Endodermal cell (in vitro differentiated cells): ENCODE measurements at regions not wholly inside any gene's neighbourhood (a gene's known extent, or its start where the extent isn't known, plus 50 kb on each side); places are given as distances from the start of the nearest gene placed in this dataset.
A peak's percentile ranks its signal among the peaks of the same experiment; 100 is the strongest.

Source experiments
- DNase-seq: peaks from one replicate; pipeline ENCODE4 v3.0.0-alpha.2; 2017
- H3K27ac ChIP-seq: 2 replicates; pipeline ENCODE4 v1.5.1; 2013; ENCODE audit warnings: mild to moderate bottlenecking, low read depth, low read length, moderate library complexity
- H3K27me3 ChIP-seq: 2 replicates; pipeline ENCODE4 v1.6.1; 2013; ENCODE audit warnings: mild to moderate bottlenecking, low read length, moderate library complexity; ENCODE audit not compliant: insufficient read depth, control insufficient read depth, poor library complexity, severe bottlenecking
- H3K36me3 ChIP-seq: 2 replicates; pipeline ENCODE4 v1.7.0; 2013; ENCODE audit warnings: mild to moderate bottlenecking, low read length, moderate library complexity; ENCODE audit not compliant: control insufficient read depth, insufficient read depth
- H3K4me1 ChIP-seq: one replicate; pipeline ENCODE4 v1.7.0; 2013; ENCODE audit warnings: low read length; ENCODE audit not compliant: control insufficient read depth, insufficient read depth
- H3K4me3 ChIP-seq: 2 replicates; pipeline ENCODE4 v1.5.1; 2013; ENCODE audit warnings: mild to moderate bottlenecking, low read length, moderate library complexity
- H3K9ac ChIP-seq: 2 replicates; pipeline ENCODE4 v1.6.1; 2013; ENCODE audit warnings: mild to moderate bottlenecking, low read length, moderate library complexity; ENCODE audit not compliant: poor library complexity, severe bottlenecking; ENCODE audit errors: extremely low read depth
- H3K9me3 ChIP-seq: 2 replicates; pipeline ENCODE4 v1.6.1; 2013; ENCODE audit warnings: mild to moderate bottlenecking, low read length, moderate library complexity; ENCODE audit not compliant: control insufficient read depth
- H3K27ac Mint-ChIP-seq: 2 replicates; pipeline ENCODE4 v1.8.0; 2020; ENCODE audit warnings: mixed read lengths
- H3K27me3 Mint-ChIP-seq: 2 replicates; pipeline ENCODE4 v1.8.0; 2021; ENCODE audit warnings: mild to moderate bottlenecking, mixed read lengths; ENCODE audit not compliant: insufficient read depth
- H3K36me3 Mint-ChIP-seq: 2 replicates; pipeline ENCODE4 v1.8.0; 2020; ENCODE audit warnings: low read depth, mixed read lengths
- H3K4me1 Mint-ChIP-seq: 2 replicates; pipeline ENCODE4 v1.8.0; 2020; ENCODE audit warnings: mixed read lengths
- H3K4me3 Mint-ChIP-seq: 2 replicates; pipeline ENCODE4 v1.8.0; 2020; ENCODE audit warnings: mild to moderate bottlenecking, moderate library complexity, mixed read lengths
- H3K9me3 Mint-ChIP-seq: 2 replicates; pipeline ENCODE4 v1.8.0; 2020; ENCODE audit warnings: mild to moderate bottlenecking, mixed read lengths
- CTCF ChIP-seq: fragments of 200-600 bp; sonication (generic); conservative IDR thresholded peaks from 2 replicates; pipeline ENCODE4 v1.5.0; 2021; ENCODE audit warnings: antibody characterized with exemption, mild to moderate bottlenecking
- WGBS, 2 experiments: methylation state at CpG; one replicate each; pipeline versions ENCODE4 v1.1.5 to v1.1.7; 2013; ENCODE audit warnings: missing lambda C conversion rate in 2 of 2, mixed read lengths in 1 of 2; ENCODE audit not compliant: insufficient coverage in 1 of 2, insufficient read length in 1 of 2; 5-methylcytosine and 5-hydroxymethylcytosine counted together

GRCh38 chr14:100011628-100012325 is 53.4 kb upstream of the EVL start:
- peaks cover 18% of the 10 kb centered on the region for H3K4me1 Mint-ChIP-seq
- H3K27me3 ChIP-seq, result no peaks in the 10 kb centered on the region
- no peaks in the 10 kb centered on the region for H3K27me3 Mint-ChIP-seq
- no peaks in the 10 kb centered on the region for H3K36me3 ChIP-seq
- H3K4me1 ChIP-seq, result peaks cover 11% of the 10 kb centered on the region
- 81 to 94% methylated on average over 2 to 3 of the region's 3 CpGs for WGBS, 2 experiments
- peak overlapping the region; percentile 37 for H3K4me3 ChIP-seq
- no peak overlapping the region for H3K27ac Mint-ChIP-seq
- H3K9me3 ChIP-seq, result peaks cover 14% of the 10 kb centered on the region
- no peak for TF ChIP-seq CTCF
- H3K4me3 Mint-ChIP-seq, result no peak overlapping the region
- H3K27ac ChIP-seq, result no peak overlapping the region
- peaks cover 6% of the 10 kb centered on the region for H3K9me3 Mint-ChIP-seq
- DNase-seq, result no peak
- peaks cover 3% of the 10 kb centered on the region for H3K36me3 Mint-ChIP-seq
- no peak overlapping the region for H3K9ac ChIP-seq

GRCh38 chr14:100012478-100013327 is 52.5 kb upstream of the EVL start:
- Histone ChIP-seq H3K4me1 (peaks cover 11% of the 10 kb centered on the region), H3K27ac (no peak overlapping the region), H3K4me3 (peak overlapping the region; percentile 30), H3K9ac (no peak overlapping the region), H3K36me3 (no peaks in the 10 kb centered on the region), H3K27me3 (no peaks in the 10 kb centered on the region), H3K9me3 (peaks cover 11% of the 10 kb centered on the region)
- Mint-ChIP-seq H3K9me3 (peaks cover 5% of the 10 kb centered on the region), H3K27me3 (no peaks in the 10 kb centered on the region), H3K4me1 (peaks cover 18% of the 10 kb centered on the region), H3K27ac (no peak overlapping the region), H3K36me3 (no peaks in the 10 kb centered on the region), H3K4me3 (no peak overlapping the region)
- no peak for TF ChIP-seq CTCF
- DNase-seq, result no peak
- WGBS, 2 experiments, result 94% methylated on average over 2 of the region's 2 CpGs; no CpG with 5 or more reads in 1 of the 2 experiments

GRCh38 chr14:100015251-100015655 is 50.0 kb upstream of the EVL start:
- Histone ChIP-seq H3K9me3 (peaks cover 11% of the 10 kb centered on the region), H3K4me1 (peaks cover 14% of the 10 kb centered on the region), H3K36me3 (no peaks in the 10 kb centered on the region), H3K4me3 (no peak overlapping the region), H3K27me3 (no peaks in the 10 kb centered on the region), H3K27ac (no peak overlapping the region), H3K9ac (no peak overlapping the region)
- peaks cover 5% of the 10 kb centered on the region for H3K9me3 Mint-ChIP-seq
- WGBS, 2 experiments, result 96 to 100% methylated on average over 8 to 9 of the region's 9 CpGs
- H3K4me1 Mint-ChIP-seq, result peaks cover 27% of the 10 kb centered on the region
- no peak for DNase-seq
- TF ChIP-seq CTCF, result no peak
- no peaks in the 10 kb centered on the region for H3K27me3 Mint-ChIP-seq
- no peak overlapping the region for H3K27ac Mint-ChIP-seq
- H3K36me3 Mint-ChIP-seq, result no peaks in the 10 kb centered on the region
- no peak overlapping the region for H3K4me3 Mint-ChIP-seq
